Activated CD4-positive, alpha-beta T cell treated with anti-CD3 and anti-CD28 coated beads, Interleukin-2, amount 50 U/mL, for 16 hours (primary cell): ENCODE measurements at regions not wholly inside any gene's neighbourhood (a gene's known extent, or its start where the extent isn't known, plus 50 kb on each side); places are given as distances from the start of the nearest gene placed in this dataset.
"Not testable (repeated sequence)": the region's sequence is repeated elsewhere in the genome, so short reads cannot be mapped to it uniquely, and the experiment has no call there.

Source experiments
- DNase-seq: peaks from one replicate; pipeline ENCODE4 v3.0.0-alpha.2; 2020

DNA sequence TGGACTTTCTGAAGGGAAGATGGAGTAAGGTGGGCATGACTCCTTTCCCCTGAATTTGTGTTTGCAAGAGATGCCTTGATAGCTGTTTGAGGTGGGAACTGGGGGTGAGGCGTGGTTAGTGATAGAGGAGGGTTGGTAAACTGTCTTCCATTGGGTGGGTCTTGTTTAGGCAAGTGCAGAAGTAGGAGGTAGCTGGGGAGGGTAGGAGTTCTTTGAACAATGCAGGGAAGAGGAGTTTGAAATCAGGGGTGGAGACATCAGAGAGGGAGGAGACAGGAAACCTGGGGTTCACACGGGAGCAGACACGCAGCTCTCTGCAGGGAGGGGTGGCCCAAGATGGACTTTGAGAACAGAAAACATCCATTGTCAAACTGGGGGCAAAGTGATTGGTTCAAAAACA is 267.1 kb downstream of the TSN start:
- DNase-seq: no peak

- DNase-seq: no peak
Observed at GRCh38 chr2:122023059-122023864, 267.8 kb downstream of the TSN start.

- no peak for DNase-seq
Observed at GRCh38 chr2:122027510-122028217, 272.2 kb downstream of the TSN start.

DNA sequence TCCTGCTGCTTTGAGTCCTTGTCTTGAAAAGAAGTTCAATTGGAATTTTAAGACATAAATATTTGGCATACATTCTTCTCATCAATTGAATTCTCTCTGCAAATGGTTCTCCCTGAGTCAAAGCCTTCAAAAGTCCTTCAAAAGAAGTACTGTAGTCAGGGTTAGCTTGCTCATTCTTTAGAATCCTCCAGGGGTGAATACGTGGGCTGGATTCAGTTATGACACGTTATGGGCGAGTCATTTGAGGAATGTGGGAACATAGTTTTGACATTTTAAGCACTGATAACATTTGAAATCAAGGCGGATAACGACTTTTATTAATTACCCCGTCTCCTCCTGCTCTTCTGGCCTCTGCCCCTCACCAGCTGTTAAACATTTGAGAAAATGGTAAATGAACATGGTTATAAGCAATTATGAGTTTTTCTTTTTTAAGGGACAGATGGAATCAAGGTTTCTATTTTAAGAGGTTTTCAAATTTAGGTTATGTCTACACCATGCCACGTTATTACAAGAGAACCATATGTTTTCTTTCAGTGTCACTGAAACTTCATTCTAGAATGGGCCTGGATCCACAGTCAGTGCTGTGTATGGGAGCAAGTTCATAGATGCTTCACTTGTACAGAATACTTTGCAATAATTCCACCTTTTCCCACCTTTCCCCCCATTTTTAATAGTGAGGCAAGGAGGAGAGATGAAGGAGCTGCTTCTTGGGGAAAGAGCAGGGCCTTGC is 273.1 kb downstream of the TSN start:
- DNase-seq: no peak

GRCh38 chr2:122029456-122029855 is 274.0 kb downstream of the TSN start:
- no peak for DNase-seq

GRCh38 chr2:122029945-122030344 is 274.5 kb downstream of the TSN start:
- DNase-seq: no peak

- DNase-seq: no peak
Observed at GRCh38 chr2:122031544-122032263, 276.3 kb downstream of the TSN start.

GRCh38 chr2:122032264-122032645 is 276.8 kb downstream of the TSN start:
- DNase-seq: no peak

DNA sequence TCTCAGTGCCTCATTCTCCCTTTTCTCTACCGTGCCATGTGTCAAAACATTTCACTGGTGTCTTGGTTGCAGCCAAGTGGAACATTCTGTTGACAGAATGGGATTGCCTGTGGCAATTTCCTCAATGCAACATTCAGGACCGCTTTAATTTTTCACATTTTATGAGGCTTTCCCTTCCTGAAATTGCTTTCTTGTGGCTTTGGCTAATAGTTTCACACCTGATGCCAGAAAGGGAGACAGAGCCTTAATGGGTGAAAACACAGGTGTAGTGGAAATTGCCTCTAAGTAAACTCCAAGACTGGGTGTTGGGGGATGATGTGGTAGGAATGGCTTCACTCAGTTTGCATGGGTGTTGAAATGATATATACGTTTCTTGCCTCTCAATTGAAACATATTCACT is 278.3 kb downstream of the TSN start:
- DNase-seq: no peak

GRCh38 chr2:122034344-122034743 is 278.9 kb downstream of the TSN start:
- DNase-seq: no peak

DNA sequence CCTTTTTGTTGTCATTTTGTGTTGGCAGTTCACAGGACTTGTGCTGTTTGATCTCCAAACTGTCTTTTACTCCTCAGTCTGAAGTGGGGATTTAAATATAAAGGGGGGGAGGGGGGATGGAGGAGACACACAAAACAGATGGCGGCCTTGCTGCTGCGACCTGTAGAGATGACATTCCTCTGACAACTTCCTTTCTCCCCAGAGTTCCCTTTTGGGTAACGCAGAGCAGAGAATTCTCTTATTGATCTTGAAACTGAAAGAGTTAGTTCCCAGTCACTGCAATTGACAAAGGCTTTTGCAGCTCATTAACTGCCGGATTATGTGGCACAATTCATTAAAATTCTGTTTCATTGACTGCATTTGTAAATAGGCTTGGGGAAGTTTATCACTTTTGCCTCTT is 279.3 kb downstream of the TSN start:
- no peak for DNase-seq

GRCh38 chr2:122038816-122039215 is 283.4 kb downstream of the TSN start:
- DNase-seq: not testable (repeated sequence)

DNA sequence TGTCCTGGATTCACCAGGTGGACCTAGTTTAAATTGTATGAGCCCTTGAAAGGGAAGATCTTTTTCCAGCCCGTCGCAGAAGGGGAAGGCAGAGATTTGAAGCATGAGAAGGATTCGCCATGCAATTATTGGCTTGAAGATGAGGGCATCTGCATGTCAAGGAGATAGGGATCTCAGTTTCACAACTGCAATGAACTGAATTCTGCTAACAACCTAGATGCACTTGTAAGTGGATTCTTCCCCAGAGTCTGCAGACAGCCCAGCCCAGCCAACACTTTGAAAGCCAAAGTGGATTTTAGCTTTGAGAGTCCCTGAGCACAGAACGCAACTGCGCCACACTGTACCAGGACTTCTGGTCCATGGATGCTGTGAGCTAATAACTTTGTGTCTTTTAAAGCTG is 286.0 kb downstream of the TSN start:
- no peak for DNase-seq

DNA sequence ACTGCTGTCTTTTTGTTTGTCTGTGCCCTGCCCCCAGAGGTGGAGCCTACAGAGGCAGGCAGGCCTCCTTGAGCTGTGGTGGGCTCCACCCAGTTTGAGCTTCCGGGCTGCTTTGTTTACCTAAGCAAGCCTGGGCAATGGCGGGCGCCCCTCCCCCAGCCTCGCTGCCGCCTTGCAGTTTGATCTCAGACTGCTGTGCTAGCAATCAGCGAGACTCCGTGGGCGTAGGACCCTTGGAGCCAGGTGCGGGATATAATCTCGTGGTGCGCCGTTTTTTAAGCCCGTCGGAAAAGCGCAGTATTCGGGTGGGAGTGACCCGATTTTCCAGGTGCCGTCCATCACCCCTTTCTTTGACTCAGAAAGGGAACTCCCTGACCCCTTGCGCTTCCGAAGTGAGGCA is 296.2 kb downstream of the TSN start:
- DNase-seq: not testable (repeated sequence)

- DNase-seq: no peak
Observed at GRCh38 chr2:122055521-122055931, 300.1 kb downstream of the TSN start.

- no peak for DNase-seq
Observed at GRCh38 chr2:122056853-122057252, 301.4 kb downstream of the TSN start.

GRCh38 chr2:122061206-122061605 is 305.8 kb downstream of the TSN start:
- DNase-seq: no peak

GRCh38 chr2:122061831-122062230 is 306.4 kb downstream of the TSN start:
- DNase-seq: no peak

DNA sequence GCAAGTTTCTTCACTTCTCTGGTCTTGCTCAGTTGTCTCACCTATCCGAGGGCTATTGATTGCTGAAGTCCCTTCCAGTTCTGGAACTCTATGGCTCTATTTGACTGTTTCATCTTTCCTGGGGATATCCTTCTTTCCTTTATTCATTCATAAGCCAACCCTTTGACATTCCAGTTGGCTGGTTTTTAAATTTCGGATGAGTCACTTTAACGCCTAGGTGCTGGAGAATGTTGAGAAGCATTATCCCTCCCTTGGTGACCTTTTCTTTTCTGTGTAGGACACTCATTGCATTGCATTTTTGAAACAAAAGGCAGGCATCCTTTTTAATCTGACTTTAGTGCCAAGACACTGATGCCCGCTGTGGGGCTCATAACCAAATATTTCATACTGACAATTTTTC is 307.1 kb downstream of the TSN start:
- DNase-seq: no peak

DNA sequence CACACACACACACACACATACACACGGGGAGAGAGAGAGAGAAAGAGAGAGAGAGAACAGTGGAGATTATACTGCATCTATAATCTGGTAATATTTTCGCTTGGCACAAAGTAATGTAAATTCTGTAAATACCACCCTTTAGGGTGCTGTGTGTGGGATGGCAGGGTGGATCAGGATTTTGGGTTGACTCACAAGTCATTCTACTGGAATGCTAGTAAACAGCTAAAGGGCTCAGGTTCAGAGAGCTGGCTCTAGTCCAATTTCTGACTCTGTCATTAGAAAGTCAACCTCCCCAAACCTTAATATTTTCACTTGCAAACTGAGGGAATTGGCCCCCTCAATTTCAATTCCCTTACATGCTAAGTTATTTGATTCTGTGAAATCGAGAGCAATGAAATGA is 308.3 kb downstream of the TSN start:
- no peak for DNase-seq

GRCh38 chr2:122070241-122070731 is 314.8 kb downstream of the TSN start:
- DNase-seq: no peak

- DNase-seq: no peak
Observed at GRCh38 chr2:122072666-122073065, 317.2 kb downstream of the TSN start.

DNA sequence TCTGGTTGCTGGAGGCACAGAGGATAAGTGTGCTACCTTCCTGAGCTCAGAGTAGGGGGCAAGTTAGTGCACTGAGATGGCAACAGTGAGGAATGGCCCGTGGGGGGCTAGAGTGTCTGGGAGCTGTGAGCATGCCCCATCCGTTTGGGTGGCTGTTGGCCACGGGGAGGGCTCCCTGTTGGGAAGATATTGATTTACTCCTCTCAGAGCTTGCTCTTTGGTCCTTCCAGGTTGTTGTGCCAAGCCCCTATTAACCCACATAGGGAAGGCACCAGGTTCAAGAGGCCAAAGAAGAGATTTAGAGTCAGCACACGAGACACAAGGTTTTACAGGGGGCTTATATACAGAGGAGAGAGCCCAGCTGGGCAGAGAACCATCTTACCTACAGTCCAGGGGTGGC is 318.8 kb downstream of the TSN start:
- DNase-seq: no peak
